ENCODE measurements at regions not wholly inside any gene's neighbourhood (a gene's known extent, or its start where the extent isn't known, plus 50 kb on each side); places are given as distances from the start of the nearest gene placed in this dataset.
"Not testable (repeated sequence)": the region's sequence is repeated elsewhere in the genome, so short reads cannot be mapped to it uniquely, and the experiment has no call there.

- no peak for DNase-seq (ENCODE audit: low spot score)
- no peak for TF ChIP-seq FOXA2 (IDR thresholded peaks at IDR 0.05)
- TF ChIP-seq CTCF (IDR thresholded peaks at IDR 0.05; ENCODE audit: low read depth, low read length, missing input control): no peak
- no peak overlapping the region for H3K4me3 ChIP-seq (ENCODE audit: low read depth in 1 of 3, low read length in 3 of 3)
- H3K9me3 ChIP-seq (ENCODE audit: control insufficient read depth in 4 of 4, low read length in 3 of 4): no peaks in the 10 kb centered on the region
- H3K27ac ChIP-seq (ENCODE audit: low read depth in 1 of 2, low read length in 2 of 2): no peak overlapping the region
- no peaks in the 10 kb centered on the region for H3K27me3 ChIP-seq (ENCODE audit: control insufficient read depth in 4 of 4, insufficient read depth in 4 of 4, low read length in 3 of 4)
- H3K9ac ChIP-seq (ENCODE audit: low read depth in 1 of 2, low read length in 2 of 2): no peak overlapping the region
- H3K4me1 ChIP-seq (ENCODE audit: control insufficient read depth in 4 of 4, insufficient read depth in 4 of 4, low read length in 3 of 4): no peaks in the 10 kb centered on the region
- no peaks in the 10 kb centered on the region for H3K36me3 ChIP-seq (ENCODE audit: control insufficient read depth in 4 of 4, insufficient read depth in 3 of 4, low read depth in 1 of 4, low read length in 3 of 4)
- WGBS: 77% methylated on average over 2 of the region's 2 CpGs
Observed at GRCh38 chr1:79896140-79896539, 889.6 kb upstream of the ADGRL4 start.

GRCh38 chr1:79895573-79895972, 889.0 kb upstream of the ADGRL4 start:
- H3K27me3 ChIP-seq (ENCODE audit: control insufficient read depth in 4 of 4, insufficient read depth in 4 of 4, low read length in 3 of 4): no peaks in the 10 kb centered on the region
- H3K4me1 ChIP-seq (ENCODE audit: control insufficient read depth in 4 of 4, insufficient read depth in 4 of 4, low read length in 3 of 4): no peaks in the 10 kb centered on the region
- no peak for DNase-seq (ENCODE audit: low spot score)
- no peak overlapping the region for H3K4me3 ChIP-seq (ENCODE audit: low read depth in 1 of 3, low read length in 3 of 3)
- 77% methylated on average over 2 of the region's 2 CpGs for WGBS
- H3K36me3 ChIP-seq (ENCODE audit: control insufficient read depth in 4 of 4, insufficient read depth in 3 of 4, low read depth in 1 of 4, low read length in 3 of 4): no peaks in the 10 kb centered on the region
- no peaks in the 10 kb centered on the region for H3K9me3 ChIP-seq (ENCODE audit: control insufficient read depth in 4 of 4, low read length in 3 of 4)
- no peak overlapping the region for H3K27ac ChIP-seq (ENCODE audit: low read depth in 1 of 2, low read length in 2 of 2)
- no peak overlapping the region for H3K9ac ChIP-seq (ENCODE audit: low read depth in 1 of 2, low read length in 2 of 2)
- TF ChIP-seq NR2F2 (IDR thresholded peaks at IDR 0.05) (no peak), FOXA1 (IDR thresholded peaks at IDR 0.05) (no peak), CTCF (IDR thresholded peaks at IDR 0.05; ENCODE audit: low read depth, low read length, missing input control) (no peak), HNF4A (conservative IDR thresholded peaks at IDR 0.05) (no peak)

GRCh38 chr1:79894129-79894528, 887.6 kb upstream of the ADGRL4 start:
- not testable (repeated sequence) for H3K9ac ChIP-seq (ENCODE audit: low read depth in 1 of 2, low read length in 2 of 2); H3K36me3 ChIP-seq (ENCODE audit: control insufficient read depth in 4 of 4, insufficient read depth in 3 of 4, low read depth in 1 of 4, low read length in 3 of 4); H3K4me3 ChIP-seq (ENCODE audit: low read depth in 1 of 3, low read length in 3 of 3); H3K9me3 ChIP-seq (ENCODE audit: control insufficient read depth in 4 of 4, low read length in 3 of 4); H3K27me3 ChIP-seq (ENCODE audit: control insufficient read depth in 4 of 4, insufficient read depth in 4 of 4, low read length in 3 of 4); H3K4me1 ChIP-seq (ENCODE audit: control insufficient read depth in 4 of 4, insufficient read depth in 4 of 4, low read length in 3 of 4); DNase-seq (ENCODE audit: low spot score); H3K27ac ChIP-seq (ENCODE audit: low read depth in 1 of 2, low read length in 2 of 2)
- WGBS: 63% methylated on average over 6 of the region's 6 CpGs

GRCh38 chr1:79887059-79887458, 880.5 kb upstream of the ADGRL4 start:
- Histone ChIP-seq H3K4me3 (ENCODE audit: low read depth in 1 of 3, low read length in 3 of 3) (no peak overlapping the region), H3K9me3 (ENCODE audit: control insufficient read depth in 4 of 4, low read length in 3 of 4) (peaks cover 0 to 2% (median 0%) of the 10 kb centered on the region in 4 donors), H3K36me3 (ENCODE audit: control insufficient read depth in 4 of 4, insufficient read depth in 3 of 4, low read depth in 1 of 4, low read length in 3 of 4) (no peaks in the 10 kb centered on the region), H3K9ac (ENCODE audit: low read depth in 1 of 2, low read length in 2 of 2) (no peak overlapping the region), H3K4me1 (ENCODE audit: control insufficient read depth in 4 of 4, insufficient read depth in 4 of 4, low read length in 3 of 4) (no peaks in the 10 kb centered on the region), H3K27ac (ENCODE audit: low read depth in 1 of 2, low read length in 2 of 2) (no peak overlapping the region), H3K27me3 (ENCODE audit: control insufficient read depth in 4 of 4, insufficient read depth in 4 of 4, low read length in 3 of 4) (no peaks in the 10 kb centered on the region)
- TF ChIP-seq GABPA (IDR thresholded peaks at IDR 0.05 in 1 of 2, conservative IDR thresholded peaks at IDR 0.05 in 1 of 2) (no peak), RAD21 (IDR thresholded peaks at IDR 0.05) (peak in 1 of 2 donors; percentile 17)
- no peak for DNase-seq (ENCODE audit: low spot score)

All from liver (tissue), 8 donors.